Esophagus squamous epithelium (tissue), 4 donors: ENCODE measurements at regions not wholly inside any gene's neighbourhood (a gene's known extent, or its start where the extent isn't known, plus 50 kb on each side); places are given as distances from the start of the nearest gene placed in this dataset.

Experiments
- POLR2A ChIP-seq, 4 donors: fragments of 450-650 bp; IDR thresholded peaks; one replicate each; pipeline ENCODE4 v1.6.1; 2017; ENCODE audit warnings: antibody characterized with exemption in 4 of 4, mild to moderate bottlenecking in 4 of 4, moderate library complexity in 3 of 4
- TF ChIP-seq, protein P1 (sequence below), 6 experiments: fragments of 450-650 bp in 4 of 6; fragments of 200-600 bp in 2 of 6; sonication (generic) in 2 of 6; IDR thresholded peaks; one replicate each; pipeline ENCODE4 v1.5.1; 2016 to 2019; ENCODE audit warnings: antibody characterized with exemption in 6 of 6, mild to moderate bottlenecking in 4 of 6, moderate library complexity in 4 of 6

DNA sequence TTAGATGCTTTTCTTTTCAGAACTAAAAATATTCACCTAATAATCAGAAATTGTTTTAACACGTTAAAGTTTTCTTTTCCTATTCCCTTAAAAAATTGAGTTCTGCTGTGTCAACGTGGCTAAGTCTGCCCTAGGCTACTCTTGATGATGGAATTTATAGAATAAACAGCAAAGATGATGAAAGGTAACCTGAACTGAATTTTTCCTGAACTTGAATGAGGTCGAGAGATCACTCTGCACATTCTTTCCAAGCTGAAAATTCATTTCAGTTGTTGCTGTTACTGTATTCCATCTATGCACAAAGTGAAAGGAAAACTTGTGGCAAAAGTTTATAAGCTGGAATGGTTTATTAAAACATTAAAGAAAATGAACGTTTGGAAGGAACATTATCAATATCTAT lies 245.9 kb upstream of the GIMD1 start:
- TF ChIP-seq, protein P1, sequence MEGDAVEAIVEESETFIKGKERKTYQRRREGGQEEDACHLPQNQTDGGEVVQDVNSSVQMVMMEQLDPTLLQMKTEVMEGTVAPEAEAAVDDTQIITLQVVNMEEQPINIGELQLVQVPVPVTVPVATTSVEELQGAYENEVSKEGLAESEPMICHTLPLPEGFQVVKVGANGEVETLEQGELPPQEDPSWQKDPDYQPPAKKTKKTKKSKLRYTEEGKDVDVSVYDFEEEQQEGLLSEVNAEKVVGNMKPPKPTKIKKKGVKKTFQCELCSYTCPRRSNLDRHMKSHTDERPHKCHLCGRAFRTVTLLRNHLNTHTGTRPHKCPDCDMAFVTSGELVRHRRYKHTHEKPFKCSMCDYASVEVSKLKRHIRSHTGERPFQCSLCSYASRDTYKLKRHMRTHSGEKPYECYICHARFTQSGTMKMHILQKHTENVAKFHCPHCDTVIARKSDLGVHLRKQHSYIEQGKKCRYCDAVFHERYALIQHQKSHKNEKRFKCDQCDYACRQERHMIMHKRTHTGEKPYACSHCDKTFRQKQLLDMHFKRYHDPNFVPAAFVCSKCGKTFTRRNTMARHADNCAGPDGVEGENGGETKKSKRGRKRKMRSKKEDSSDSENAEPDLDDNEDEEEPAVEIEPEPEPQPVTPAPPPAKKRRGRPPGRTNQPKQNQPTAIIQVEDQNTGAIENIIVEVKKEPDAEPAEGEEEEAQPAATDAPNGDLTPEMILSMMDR (IDR thresholded peaks at IDR 0.05): no peak
- no peak for TF ChIP-seq POLR2A (IDR thresholded peaks at IDR 0.05)
